NCI-H2107 treated with DMSO at 0.1 percent for 48 hours (cell line): ENCODE measurements at regions not wholly inside any gene's neighbourhood (a gene's known extent, or its start where the extent isn't known, plus 50 kb on each side); places are given as distances from the start of the nearest gene placed in this dataset.
"Not testable (repeated sequence)": the region's sequence is repeated elsewhere in the genome, so short reads cannot be mapped to it uniquely, and the experiment has no call there.

Experiments
- DNase-seq: peaks from one replicate; lab custom pipeline; 2025; ENCODE audit not compliant: unreplicated experiment; lab: John Stamatoyannopoulos, UW

DNA sequence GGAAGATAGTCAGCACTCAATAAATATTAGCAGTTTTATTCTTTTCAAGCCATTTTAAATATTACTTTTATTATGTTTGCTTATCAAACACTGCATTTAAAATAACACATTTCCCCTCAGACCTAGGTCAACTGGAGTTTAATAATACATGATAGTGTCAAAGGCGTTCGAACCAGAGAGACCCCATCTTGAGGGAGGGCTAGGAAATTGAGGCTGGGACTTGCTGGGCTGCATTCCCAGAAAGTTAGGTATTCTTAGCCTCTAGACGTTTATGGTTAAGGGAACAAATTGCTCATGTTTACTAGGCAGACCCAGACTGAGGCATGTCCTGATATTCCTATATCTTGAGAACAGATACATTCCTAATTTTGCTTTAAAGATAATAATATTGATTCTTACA, 426.5 kb downstream of the METTL4 start:
- no peak for DNase-seq

DNA sequence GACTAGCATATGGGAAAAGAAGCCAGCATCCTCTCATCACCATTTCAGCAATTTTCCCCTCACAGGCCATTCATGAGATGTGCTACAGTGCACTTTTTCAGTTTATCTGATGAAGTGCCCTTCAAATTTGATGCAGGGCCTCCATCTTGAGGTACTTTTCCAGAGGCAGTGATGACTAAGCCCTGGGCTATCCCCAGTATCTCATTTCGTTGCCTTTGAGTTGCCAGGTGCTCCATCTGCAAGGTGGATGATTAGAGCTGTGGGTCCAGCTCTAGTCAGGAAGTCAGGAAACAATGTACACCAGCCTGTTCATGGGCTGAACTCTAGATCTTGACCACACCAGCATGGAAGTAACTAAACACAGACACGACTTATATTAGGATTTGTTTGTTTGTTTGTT, 425.2 kb downstream of the METTL4 start:
- DNase-seq: no peak

DNA sequence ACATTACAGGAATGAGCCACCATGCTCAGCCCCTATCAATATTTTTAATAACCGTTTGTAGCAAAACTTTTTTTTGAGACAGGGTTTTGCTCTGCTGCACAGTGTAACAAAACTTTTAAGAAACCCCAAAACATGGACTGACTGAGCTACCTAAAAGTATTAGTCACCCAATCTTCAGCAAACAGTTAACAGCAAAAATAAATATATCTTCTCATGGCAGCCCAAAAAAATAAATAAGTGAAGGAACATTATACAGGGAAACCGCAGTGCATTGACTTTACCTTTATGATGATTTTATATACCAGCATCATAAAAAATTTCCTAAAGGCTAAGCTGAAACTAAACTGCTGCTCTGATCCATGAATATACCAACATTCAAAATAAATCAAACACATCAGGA, 424.6 kb downstream of the METTL4 start:
- no peak for DNase-seq

DNA sequence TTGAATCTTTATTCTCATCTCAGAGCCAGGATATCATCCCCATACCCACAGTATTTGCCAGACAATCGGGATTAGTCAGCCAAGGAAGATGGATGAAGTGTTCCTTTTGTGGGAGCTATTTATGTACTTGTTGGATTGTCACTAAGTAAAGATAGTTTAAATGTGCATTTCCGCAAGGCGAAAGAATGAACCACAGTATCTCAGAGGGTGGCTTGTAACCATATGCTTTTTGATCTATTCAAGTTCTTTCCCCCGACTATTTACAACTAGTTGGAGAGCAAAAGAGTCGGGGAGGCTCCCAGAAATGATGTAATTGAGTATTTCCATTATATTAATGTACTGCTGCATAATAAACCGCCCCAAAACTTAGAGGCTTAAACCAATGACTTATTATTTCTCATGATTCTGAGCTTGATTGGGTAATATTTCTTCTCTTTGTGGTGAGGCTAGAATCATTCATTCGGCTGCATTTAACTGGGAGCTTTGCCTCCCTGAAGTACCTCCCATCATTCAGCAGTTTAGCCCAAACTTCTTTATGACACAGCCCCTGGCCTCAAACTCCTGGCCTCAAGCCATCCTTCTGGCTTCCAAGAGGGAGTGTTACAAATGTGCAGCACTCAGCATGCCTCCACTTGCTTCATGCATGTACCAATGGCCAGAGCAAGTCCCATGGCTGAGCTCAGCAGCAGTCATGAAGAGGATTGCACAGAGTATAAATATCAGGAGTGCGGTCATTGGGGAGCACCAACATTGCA, 423.7 kb downstream of the METTL4 start:
- no peak for DNase-seq

GRCh38 chr18:2148823-2149222, 422.5 kb downstream of the METTL4 start:
- no peak for DNase-seq

- DNase-seq: no peak
Measured at GRCh38 chr18:2150566-2150965, 420.7 kb downstream of the METTL4 start.

- DNase-seq: no peak
Measured at GRCh38 chr18:2154278-2154677, 417.0 kb downstream of the METTL4 start.

DNA sequence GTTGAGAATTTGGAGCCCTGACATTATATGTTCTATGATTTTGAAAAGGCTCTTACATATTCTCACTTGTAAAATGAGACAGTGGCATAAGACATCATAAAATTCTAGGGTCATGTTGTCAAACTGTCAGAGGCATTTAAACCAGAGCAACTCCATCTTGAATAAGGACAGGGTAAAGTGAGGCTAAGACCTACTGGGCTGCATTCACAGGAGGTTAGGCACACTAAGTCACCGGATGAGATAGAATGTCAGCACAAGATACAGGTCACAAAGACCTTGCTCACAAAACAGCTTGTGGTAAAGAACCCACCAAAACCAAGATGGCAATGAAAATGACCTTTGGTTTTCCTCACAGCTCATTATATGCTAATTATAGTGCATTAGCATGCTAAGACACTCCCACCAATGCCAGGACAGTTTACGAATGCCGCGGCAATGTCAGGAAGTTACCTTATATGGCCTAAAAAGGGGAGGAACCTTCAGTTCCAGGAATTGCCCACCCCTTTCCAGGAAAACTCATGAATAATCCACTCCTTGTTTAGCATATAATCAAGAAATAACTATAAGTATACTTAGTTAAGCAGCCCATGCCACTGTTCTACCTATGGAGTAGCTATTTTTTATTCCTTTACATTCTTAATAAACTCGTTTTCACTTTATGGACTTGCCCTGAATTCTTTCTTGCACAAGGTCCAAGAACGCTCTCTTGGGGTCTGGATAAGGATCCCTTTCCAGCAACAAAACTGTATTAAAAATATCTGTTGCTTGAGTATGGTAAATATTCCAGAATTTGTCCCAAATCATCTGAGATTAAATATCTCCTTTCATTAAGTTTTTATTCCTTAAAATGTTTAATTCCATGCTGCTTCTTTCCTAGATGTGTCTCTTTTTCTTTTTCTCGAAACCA, 406.4 kb downstream of the METTL4 start:
- DNase-seq: no peak

DNA sequence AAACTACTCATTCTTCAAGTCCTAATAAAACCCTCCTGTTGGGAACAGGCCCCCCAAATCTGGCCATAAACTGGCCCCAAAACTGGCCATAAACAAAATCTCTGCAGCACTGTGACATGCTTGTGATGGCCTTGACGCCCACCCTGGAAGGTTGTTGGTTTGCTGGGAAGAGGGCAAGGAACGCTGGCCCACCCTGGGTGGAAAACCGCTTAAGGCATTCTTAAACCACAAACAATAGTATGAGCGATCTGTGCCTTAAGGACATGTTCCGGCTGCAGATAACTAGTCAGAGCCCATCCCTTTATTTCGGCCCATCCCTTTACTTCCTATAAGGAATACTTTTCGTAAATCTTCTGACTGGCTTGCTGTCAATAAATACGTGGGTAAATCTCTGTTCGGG, 404.4 kb downstream of the METTL4 start:
- not testable (repeated sequence) for DNase-seq

GRCh38 chr18:2168022-2168421, 403.3 kb downstream of the METTL4 start:
- DNase-seq: no peak

DNA sequence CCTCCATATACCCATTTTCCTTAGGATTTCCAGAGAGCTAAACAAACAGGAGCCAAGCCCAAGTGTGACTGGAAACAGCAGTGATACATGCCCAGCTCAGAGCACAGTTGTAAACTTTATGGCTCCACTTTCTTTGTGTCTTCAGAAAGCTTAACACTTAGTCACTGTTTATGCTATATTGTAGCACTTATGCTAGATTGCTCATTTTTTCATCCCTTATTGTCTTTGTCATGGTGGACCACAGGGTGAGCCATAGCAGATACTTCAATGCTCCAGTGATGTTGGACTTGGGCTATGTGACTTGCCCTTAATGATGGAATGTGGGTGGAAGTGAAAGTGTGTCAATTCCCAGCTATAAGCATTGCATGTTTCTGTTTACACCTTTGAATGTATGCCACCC, 401.6 kb downstream of the METTL4 start:
- DNase-seq: no peak

- no peak for DNase-seq
Measured at GRCh38 chr18:2171840-2172625, 399.3 kb downstream of the METTL4 start.

DNA sequence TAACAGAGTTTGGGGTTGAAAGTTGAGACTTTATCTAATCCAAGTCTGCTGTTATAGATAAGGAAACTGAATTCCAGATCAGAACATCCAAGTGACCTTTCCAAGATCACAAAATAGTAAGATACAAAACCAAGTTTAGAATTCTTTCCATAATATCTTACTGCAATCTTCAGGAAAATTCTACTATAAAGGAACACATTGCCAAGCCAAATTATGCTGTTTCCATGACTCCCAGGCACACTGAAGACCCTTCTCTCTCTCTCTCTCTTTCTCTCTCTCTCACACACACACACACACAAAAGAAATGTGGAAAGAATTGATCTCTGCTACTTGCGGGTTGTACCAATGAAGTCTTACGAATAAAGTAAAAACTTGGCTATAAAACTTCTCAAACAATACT, 398.4 kb downstream of the METTL4 start:
- DNase-seq: no peak

- no peak for DNase-seq
Measured at GRCh38 chr18:2173486-2173885, 397.8 kb downstream of the METTL4 start.

DNA sequence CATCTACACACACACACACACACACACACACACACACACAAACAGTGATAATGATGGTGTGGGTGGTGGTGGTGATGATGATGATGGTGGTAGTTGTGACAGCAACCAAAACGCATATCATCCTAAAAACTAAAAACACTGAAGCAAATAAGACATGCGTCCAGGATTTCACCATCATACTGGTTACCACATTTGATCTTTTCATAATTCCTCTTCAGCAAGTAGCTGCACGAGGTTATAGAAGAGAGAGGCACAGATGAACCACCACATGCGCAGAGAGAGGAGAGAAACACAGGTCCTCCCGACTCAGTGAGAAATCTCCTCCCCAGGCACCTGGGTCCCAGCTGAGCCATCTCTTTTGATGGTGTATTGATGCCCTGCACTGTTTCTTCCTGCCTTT, 393.3 kb downstream of the METTL4 start:
- DNase-seq: no peak

DNA sequence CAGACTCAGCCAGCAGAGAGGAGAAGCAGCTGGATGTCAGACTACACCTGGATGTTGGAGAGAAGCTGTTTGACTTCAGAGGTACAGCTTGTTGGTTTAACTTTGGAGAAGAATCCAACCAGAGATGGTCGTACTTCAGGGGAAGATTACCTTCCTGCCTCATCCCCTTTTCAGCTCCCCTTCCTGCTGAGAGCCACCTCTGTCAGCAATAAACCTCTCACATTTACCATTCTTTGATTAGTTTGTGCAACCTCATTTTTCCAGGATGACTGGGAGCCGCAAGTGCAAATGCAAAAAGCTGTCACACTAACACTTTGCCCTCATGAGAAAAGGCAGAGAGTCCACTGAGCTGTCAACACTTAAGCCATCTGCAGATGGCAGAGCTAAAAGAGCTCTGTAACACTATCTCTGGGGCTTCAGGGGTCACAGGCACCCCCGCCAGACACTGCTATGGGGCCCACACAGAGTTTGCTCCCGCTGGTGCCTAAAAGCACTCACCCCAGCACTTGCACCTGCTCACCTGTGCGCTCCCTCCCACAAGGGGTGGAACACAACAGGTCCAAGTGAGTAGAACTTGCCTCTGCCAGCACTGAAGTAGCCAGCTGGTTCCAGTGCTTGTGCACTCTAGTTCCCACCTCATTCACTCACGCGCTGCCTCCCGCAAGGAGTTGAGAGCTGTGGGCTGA, 391.7 kb downstream of the METTL4 start:
- DNase-seq: no peak

- no peak for DNase-seq
Measured at GRCh38 chr18:2180586-2180985, 390.7 kb downstream of the METTL4 start.

DNA sequence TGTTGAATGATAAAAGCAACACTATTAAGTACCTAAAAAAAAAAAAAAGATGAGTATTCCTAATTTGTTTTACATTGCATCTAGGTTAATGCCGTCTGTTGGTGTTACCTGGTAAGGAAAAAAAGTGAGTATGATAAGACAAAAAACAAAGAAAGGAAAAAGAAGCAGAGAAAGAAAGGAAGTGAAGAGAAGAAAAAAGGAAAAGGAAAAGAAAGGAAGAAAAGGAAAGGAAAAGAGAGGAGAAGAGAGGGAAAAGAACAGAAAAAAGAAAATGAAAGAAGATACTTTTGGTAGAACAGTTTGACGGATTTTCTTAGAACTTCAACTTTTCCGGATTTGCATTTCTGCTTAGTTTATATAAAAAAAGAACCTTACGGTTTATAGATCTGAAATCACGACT, 387.9 kb downstream of the METTL4 start:
- no peak for DNase-seq

- no peak for DNase-seq
Measured at GRCh38 chr18:2186967-2187366, 384.3 kb downstream of the METTL4 start.

DNA sequence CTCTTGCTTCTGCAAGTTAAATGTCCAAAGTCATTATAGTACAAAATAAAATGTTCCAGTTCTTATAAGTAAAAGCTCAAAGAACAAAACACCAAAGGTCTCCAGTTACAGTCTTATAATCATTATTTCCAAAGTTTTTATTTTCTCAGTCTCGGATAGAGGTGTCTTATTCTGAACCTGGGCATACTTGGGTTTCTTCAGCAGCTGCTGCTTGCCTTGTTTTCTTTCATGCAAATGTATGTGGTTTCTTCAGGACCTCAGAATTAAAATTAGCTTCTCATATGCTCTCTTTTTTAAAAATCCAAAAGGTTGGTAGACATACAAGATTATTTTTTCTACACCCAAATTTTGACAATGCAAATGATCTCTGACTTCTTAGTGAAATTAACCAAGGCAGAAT, 383.0 kb downstream of the METTL4 start:
- DNase-seq: no peak

- DNase-seq: no peak
Measured at GRCh38 chr18:2191180-2191790, 380.0 kb downstream of the METTL4 start.
